ENCODE measurements at regions not wholly inside any gene's neighbourhood (a gene's known extent, or its start where the extent isn't known, plus 50 kb on each side); places are given as distances from the start of the nearest gene placed in this dataset.

DNA sequence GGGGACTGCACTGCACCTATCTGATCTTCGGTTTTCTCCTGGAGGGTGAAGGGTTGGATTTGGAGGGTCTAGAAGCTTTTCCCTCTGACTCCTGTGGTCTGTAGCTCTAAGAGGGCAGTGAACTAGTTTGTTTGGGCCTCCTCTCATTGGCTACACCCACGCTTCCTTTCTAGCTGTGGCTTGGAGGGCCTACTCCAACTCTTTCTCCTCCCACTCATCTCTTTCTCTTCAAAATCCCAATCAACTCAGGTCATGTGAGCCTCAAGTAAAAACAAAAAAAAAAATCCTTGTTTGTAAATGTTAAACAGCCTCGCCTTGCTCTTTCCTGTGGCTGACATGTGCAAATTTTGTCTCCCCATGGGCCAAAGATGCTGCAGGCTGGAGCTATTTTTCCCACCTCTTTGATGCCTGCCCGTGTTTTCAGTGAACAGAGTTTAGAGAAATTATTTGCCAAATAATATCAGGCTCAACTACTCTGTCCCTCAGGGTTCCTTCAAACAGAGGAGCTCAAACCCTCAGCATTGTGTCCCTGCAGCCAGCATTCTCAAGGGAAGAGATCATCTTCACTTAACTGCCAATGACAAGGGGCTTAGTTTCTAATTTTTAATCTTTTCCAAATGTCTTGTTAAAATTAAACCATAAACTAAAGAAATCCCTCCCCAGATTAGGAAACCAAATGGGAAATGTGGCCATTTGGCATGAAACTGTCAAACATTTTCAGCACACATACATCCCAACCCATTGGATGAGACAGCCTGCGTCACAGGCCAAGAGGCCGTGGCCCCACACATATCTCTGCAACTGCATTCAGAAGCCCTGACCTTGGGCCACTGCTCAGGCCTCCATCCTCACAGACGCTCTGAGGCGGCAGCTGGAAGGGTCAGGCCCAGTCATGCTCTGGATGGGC is 114.8 kb upstream of the THBS1 start:
- no peak for DNase-seq

DNA sequence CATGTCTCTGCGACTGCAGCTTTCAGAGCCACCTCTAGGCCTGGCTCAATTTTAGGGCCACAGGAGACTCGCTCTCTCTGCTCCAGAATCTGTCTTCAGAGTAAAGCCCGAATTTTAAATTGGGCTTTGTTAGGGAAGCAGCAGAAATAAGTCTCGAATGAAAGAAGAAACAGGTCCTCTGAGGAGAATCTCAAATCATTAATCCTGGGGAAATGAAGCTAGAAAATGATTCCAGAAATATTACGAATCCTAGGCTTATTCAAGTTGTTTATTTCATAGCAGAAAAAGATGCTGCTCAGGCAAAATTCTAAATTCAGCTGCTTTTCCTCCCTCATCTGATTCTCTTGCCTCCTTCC is 114.2 kb upstream of the THBS1 start:
- no peak for DNase-seq

DNA sequence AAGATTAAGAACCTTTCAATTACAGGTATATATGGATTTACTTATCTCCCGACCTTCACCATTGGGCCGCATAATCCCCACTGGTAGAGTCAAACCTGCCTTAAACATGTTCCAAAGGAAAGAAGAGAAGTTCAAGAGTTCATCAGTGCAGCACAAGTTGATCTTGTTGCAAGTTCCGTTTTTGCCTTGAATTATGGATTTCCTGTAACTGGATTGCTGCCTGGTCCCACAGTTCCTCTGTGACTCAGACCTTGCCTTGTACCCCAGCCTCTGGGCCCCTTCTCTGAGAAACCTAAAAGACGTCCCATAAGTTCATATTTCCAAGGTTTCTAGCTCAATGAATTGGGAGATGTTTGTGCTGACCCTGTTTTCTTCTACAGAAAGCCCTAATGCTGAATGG is 112.5 kb upstream of the THBS1 start:
- DNase-seq = peak; percentile 7

DNA sequence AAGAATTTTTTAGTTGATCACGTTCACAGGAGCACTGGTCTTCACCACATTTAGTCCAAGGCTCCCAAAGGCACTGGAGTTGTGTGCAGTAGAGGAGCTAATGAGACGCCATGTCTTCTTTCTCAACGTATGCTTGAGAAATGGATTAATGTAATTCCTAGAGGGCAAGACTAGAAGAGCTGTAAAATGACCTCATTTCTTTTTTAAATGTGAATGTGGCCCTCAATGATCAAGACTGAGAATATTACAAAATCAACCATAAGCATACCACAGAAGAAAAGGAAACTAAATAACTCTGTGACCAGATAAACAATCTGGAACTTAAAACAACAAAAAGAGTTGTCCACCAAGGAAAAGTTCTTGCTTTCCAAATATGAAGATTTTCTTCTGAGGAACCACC is 112.1 kb upstream of the THBS1 start:
- no peak for DNase-seq

DNA sequence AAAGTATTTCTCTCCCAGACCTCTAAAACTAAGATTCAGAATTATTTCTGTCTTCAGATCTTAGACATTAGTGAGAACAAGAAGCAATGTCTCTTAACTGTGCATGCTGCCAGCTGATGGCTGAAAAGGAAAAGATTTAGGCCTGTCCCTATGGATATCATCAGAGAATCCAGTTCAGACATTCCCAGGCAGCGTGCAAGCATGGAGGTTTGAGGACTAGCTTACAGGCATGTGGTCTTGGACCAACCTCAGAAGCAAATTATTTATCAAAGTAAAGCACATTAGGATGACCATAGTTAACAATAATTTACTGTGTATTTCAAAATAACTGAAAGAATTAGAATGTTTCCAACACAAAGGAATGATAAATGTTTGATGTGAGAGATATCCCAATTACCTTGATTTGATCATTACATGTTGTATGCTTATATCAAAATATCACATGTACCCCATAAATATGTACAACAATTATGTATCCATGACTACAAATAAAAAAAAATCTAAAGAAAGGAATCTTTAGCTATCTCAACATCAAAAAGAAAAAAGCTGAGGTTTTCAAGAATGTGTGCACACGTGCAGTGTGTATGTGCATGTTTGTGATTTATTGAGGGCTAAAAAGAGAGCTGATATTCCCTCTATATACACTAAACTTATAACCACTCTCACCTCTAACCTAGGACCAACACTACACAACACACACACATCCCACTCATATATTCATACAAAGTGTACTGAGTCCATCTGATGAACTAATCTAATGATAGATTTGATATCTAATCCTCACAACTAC is 108.9 kb upstream of the THBS1 start:
- DNase-seq = no peak

DNA sequence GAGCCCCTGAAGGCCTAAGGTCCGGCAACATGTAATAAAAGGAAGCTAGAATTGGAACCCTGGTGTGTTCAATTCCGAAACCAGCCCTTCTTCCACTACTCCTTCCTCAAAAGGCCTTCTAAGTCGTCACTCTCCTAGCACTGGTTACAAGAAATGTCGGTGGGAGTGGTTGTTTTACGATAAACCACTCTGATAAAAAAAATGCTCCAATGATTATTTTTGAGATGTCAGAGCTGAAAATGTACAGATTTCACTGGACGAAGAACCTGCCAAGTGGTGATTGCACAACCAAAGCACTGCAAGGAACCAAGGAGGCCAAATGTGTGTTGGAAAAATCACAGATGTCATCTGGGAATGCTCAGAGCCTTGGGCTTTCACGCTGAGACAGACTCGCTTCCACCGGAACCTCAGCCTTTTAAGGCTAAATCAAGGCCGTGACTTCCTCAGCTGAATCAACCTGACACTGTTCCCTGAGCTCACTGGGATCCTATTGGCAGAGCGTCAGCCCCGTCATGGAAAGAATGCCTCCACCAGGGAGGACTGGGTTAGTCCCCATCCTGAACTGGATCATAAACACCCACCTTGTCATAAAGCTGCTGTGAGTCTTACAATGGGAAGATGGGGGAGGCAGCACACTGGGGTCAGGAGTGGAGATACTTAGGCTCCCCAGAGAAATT is 108.1 kb upstream of the THBS1 start:
- no peak for DNase-seq

DNA sequence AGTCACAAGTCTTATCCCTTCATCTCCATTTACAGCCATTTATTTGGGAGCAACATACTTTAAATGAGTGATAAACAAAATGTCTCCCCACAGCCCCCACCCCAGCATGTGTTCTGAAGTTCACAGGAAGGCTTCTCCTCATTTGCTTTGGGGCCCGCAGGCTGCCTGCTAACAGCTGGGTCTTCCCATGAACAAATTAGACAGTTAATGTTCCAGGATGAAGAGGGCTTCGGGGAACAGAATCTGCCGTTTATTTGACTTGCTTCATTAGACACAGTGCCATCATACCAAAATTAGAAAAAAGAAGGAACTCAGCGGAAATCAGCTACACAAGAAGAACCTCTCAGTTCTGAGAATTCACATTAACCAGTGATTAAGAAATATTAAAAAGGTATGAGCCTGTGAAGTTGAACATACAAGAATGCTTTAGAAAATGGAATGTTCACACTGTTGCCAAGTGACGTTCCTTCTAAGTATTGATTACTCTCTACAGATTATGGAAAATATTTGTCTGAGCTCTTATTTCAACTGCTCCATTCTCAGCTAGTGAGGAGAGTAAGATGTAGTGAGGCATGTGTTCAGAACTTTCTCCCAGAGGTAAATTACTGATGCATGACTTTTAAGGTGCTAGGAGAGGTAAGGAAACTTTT is 107.5 kb upstream of the THBS1 start:
- no peak for DNase-seq

DNA sequence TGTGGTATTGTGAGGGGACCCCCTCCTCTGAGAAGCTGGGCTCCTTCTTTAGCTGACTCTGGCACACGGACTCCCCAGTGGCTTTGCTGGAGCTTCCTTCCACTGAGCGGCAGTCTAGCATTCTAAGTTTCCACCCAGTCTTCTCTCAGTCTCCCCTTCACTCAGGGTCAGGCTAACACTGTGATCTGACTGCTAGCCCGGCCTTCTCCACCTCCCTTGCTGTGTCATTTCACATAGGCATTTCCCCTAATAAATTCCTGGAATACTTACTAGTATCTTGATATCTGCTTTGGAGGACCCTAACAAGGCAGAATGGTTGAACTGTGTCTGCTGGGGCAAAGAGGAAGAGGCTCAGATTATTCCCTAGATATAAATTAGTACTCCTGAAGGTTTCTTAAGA is 106.2 kb upstream of the THBS1 start:
- DNase-seq = no peak

DNA sequence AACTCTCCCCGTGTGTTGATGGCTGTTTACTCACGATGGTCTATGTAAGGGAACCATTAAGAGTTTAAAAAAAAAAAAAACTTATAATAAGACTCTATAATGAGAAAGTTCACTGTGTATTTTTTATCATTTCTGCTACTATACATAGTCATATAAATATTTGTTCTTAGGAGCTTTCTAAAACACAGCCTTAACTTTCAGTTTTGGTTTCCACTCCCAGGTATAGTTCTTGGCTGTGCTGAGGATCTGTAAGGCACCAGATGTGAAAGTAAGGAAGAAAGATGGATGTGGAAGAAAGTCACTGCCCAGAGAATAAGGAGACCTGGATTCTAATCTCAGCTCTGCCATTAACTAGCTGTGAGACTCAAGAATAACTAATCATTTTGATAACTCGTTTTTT is 101.9 kb upstream of the THBS1 start:
- DNase-seq = no peak

DNA sequence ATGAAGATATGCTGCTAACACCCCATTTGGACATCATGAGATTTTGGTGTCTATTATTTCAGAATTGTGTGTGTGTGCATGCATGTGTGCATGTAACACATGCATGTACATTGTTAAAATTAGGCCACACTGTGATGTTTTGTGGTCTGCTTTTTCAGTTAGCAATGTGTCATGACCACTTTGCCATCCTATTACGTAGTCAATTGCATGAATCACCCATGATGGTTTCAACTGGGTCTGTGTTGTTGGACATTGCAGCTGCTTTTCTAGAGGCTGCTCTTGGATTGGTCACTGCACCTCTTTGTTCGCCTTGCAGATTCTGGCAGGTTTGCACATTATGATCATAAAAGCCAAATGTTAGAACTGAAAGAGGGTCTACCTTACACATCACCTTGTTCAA is 101.0 kb upstream of the THBS1 start:
- no peak for DNase-seq

DNA sequence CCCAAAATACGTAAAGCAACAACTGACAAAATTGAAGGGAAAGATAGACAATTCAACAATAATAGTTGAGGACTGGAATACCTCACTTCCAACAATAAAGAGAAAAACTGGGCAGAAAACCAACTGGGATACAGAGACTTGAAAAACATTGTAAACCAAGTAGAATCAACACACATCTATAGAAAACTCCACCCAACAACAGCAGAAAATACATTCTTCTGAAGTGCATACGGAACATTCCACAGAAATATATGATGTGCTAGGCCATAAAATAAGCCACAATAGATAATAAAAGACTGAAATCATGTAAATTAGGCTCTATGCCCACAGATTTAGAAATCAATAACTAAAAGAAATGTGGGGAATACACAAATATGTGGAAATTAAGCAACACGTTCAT is 98.4 kb upstream of the THBS1 start:
- DNase-seq = no peak

DNA sequence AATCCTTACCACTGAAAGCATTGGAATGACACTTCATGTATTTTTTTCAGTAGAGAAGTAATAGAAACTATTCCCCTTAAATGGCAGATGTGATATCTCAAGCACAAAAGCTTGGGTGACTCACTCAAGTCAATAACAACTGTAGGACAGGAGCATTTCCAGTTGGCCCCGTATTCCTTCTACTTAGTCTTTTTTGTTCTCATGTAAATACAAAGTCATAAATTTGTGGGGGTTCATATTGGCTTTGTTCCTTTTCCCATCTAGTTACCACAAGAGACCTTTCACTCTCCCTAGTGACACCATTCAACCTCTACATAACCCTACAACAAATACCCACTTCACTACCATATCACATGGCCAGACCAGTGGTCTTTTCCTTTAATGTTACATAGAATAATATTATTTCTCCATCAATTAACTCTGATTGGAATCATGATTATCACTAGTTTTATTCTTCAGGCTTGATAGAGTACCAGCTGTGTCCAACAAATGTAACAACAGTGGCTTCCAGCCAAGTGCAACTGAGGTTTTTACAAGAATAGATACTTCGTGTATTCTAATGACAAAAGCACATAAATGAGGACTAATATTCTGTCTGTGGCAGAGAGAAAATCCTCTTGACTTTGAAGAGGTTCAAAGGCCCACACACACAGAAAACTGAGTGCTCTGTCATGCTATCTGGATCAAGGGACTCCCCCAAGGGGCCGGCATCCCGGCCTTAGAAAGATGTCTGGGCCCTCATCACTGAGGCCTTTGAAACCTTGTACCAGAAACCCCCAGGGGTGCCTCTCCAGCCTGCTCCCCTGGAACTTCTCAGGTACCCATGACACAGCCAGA is 94.0 kb upstream of the THBS1 start:
- DNase-seq = no peak

DNA sequence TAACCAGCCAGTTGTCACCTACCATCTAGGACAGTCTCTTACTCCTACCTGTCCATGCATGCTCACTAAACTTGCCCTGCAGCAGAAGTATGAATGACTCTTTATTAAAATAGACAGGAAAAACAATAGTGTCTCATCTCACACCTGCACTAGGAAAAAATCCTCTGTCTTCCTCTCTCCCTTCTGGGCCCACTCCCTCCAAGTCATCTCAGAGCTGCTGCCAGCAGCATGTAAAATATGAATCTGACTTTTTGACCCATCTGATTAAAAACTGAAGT is 93.5 kb upstream of the THBS1 start:
- no peak for DNase-seq

DNA sequence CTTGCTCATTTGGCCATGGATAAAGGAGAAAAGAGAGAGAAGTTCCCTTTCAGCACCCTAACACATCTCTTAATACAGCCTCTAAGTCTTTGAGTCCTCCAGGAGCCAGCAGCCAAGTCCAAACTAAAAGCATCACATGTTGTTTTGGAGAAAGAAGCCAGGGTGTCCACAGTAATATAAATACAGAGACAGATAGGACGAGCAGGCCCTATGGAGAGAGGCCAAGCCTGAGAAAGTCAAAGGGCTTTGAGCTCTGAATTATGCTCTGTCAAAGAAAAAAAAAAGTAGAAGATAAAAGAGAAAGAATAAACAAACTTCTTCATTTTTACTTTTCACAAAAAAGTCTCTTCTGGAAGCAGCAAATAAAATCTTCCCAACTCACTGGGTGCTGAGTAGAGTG is 92.4 kb upstream of the THBS1 start:
- DNase-seq = no peak

DNA sequence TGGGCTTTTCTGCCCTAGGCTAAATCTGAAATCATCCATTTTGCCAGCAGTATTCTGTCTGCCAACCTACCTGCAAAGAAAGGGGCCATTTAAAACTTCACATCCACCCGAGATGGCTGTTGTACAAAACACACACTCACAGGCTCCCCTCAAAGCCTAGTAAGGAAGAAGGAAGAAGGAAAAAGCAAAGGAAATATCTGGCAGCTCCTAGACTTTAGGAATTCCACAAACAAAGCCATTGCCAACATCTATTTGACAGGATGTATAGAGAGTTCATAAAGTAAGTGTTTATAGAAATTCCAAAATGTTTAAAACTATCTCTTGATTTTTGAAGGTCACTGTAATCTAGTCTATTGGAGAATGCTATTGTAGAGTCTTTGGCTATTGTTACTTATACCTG is 91.9 kb upstream of the THBS1 start:
- DNase-seq = no peak

DNA sequence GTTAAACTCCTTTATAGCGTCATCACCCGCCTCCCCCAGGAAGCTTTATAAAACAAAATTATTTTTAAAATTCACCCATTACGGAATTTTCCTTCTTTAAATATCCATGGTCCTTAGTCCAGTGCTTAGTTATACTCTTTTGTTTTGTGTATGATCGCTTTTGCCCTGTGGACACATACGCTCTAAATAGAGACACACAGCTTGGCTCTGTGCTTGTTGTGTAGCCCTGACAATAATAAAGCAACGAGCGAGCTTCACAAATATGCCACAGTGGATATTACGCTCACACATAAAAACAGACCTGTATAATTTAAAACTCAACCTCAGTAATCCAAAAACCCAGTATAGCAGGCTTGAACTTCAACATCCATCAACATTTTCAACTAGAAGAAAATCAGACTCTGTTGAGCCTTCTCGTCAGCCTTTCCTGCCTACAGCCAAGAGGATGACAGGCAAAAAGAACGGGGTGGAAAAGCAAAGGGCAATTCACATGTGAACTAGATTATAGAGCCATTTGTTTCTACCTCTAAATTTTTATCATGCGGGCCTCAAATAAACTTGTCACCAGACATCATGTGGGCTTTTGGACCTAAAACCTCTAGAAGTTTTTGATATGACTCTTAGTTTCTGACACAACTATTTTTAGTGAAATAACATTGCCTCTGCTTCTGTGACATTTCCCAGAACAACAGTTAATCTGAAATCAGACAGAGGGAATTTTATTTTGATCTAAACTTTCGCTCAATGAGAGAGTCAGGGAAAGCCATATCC is 89.6 kb upstream of the THBS1 start:
- DNase-seq = no peak

DNA sequence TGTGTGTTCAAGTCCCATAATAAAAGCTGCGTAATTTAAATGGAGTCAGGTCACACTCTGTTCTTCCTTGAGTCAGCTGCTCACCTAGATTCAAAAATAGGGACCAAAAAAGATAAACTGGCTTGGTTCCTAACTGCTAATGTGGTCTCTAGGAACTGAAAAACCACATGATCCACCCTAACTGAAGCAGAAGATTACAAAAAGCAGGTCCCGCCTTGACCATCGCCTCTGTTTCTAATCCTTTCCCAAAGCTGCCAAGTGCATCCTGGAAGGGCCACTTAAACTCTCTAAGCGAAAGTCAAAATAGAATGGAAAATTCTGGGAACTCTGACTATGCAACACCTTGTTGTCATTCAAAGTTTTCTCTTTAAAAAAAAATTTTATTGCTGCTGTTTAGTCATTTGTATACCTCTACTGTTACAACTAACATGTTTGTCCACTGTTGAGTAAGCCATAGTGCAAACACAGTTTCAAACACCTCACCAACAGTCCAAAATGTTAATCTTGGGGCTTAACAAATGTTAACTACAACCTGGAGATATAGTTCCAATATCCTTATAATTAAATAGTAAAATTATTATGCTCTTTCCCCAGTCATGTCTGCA is 88.9 kb upstream of the THBS1 start:
- no peak for DNase-seq

DNA sequence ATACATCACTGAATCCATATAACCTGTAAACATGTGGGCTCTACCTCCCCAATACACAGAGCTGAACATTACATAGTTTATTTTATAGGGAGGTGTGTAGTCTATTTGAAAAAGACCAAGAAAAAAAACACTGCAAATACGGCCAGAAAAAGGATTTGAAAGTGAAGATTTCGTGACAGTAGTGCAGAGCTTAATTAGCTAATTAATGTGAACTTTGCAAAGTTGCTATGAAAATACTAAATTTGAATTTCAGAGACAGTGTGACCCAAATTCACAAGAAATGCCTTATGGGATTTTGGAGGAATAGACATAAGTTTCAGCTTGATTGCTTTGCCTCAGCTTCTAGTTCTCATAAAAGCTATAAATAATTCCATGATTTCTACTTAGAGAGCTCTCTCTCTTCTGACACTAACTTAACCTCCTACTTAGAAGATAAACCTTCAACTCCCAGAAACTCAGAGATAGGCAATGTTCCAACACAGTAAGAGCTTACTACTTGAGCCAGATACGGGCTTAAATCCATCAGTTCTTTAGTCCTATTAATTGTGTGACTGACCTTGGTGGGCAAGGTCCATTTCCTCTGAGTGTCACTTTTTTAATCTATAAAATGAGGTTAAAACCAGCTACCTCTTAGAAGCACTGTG is 87.3 kb upstream of the THBS1 start:
- no peak for DNase-seq

DNA sequence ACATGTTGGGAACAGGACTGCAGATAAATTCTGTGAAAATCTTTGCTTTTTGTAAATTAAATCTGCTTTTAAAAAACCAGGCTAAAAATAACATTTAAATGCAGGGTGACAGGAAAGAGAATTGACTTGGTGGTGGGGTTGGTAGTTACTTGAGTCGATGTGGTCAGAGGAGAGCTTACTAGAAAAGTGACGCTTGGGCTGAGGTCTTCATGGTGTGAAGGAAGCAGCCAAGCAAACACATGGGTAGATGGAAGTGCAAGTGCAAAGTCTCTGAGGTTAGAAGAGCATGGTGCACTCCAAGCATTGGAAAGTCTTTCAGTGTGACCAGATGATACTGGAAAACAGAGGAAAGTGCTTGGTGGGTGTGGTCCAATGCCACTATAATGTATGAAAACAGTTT is 86.4 kb upstream of the THBS1 start:
- DNase-seq = no peak

DNA sequence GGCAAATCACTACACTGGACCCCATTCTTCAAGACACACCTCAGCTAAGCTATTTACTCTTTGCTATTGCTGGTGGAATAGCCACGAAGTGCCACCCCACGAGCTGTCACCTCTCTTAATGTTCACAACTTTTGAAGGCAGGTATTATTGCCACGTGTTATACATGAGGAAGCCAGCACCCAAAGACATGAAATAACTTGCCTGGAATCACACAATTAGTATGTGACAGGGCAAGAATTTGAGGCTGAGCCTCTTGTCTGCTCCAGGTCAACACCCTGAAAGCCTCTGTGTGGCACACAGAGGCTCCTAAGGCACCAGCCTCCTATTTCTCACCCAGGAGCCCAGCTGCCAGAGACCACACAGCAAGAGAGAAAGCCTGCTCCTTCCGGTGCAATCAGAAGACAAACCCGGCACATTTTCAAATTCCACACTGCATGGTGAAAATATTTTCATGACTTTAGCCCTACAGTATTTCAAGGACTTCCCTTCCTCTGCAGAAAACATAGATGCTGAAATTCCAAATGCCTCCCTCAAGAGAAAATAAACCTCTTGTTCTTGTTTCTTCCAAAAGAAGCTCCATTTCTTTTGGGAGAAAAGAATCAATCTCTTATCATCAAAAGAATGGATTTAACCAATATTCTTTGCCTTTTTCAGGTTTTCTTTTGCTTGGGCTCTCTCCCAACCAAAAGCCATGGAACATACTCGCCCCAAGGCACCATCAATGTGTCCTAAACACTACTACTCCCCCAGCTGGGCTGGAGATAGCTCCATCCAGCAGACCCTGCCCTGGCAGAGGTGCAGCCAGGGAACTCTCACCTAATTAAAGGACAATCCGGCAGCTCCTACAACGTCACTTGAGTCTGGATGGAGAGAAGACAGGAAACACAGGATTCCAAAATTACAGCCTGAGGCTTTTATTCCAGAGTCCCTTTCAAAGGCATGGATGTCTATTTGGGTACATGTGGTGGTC is 84.7 kb upstream of the THBS1 start:
- no peak for DNase-seq
